Brain microvascular endothelial cell (primary cell): ENCODE measurements at regions not wholly inside any gene's neighbourhood (a gene's known extent, or its start where the extent isn't known, plus 50 kb on each side); places are given as distances from the start of the nearest gene placed in this dataset.

Experiments used
- DNase-seq: peaks from one replicate; pipeline ENCODE4 v3.0.0-alpha.2; 2020
- H3K27ac ChIP-seq: fragments of 250-450 bp; sonication (Bioruptor Pico); 2 replicates; pipeline ENCODE4 v1.5.1; 2020; ENCODE audit warnings: mild to moderate bottlenecking, moderate library complexity
- H3K27me3 ChIP-seq: fragments of 250-450 bp; sonication (Bioruptor Pico); replicated peaks from 2 replicates; pipeline ENCODE4 v1.5.1; 2020; ENCODE audit warnings: mild to moderate bottlenecking
- H3K36me3 ChIP-seq: fragments of 250-450 bp; sonication (Bioruptor Pico); replicated peaks from 2 replicates; pipeline ENCODE4 v1.5.1; 2020; ENCODE audit warnings: mild to moderate bottlenecking
- H3K4me3 ChIP-seq: 2 replicates; pipeline ENCODE4 v1.5.1; 2011; ENCODE audit warnings: low read depth, mild to moderate bottlenecking, control low read depth, low read length, moderate library complexity
- in situ Hi-C: cut with HindIII; loops from 2 replicates; pipeline ENCODE4 v1.10.0; 2017; ENCODE audit warnings: low sequenced_read_pairs, low pct_ligation_motif_present
- TF ChIP-seq, protein P1 (sequence below): IDR thresholded peaks from 2 replicates; pipeline ENCODE4 v1.5.1; 2011; ENCODE audit warnings: low read depth, mild to moderate bottlenecking, moderate library complexity, low read length, control low read depth, inconsistent platforms; ENCODE audit errors: missing control alignments

DNA sequence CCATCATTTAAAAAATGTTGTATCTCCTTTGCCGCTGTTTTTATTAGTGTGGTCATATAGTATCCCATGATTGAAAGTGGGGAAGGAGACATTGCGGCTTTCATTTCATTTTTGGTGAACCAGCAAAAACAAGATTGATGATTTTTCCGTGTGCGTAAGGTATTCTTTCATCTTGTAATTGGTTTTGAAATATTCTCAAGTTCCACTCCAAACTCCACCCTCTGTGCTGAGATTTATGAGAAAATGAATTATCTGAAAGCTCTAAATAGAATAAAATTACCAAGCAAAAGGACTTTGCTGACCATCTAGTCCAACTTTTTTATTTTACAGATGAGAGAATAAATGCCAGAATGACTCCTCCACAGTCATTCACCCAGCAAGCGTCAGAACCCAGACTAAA is 103.1 kb upstream of the MPDZ start:
- Histone ChIP-seq H3K36me3 (no peaks in the 10 kb centered on the region), H3K27ac (no peak overlapping the region), H3K27me3 (no peaks in the 10 kb centered on the region), H3K4me3 (no peak overlapping the region)
- TF ChIP-seq, protein P1, sequence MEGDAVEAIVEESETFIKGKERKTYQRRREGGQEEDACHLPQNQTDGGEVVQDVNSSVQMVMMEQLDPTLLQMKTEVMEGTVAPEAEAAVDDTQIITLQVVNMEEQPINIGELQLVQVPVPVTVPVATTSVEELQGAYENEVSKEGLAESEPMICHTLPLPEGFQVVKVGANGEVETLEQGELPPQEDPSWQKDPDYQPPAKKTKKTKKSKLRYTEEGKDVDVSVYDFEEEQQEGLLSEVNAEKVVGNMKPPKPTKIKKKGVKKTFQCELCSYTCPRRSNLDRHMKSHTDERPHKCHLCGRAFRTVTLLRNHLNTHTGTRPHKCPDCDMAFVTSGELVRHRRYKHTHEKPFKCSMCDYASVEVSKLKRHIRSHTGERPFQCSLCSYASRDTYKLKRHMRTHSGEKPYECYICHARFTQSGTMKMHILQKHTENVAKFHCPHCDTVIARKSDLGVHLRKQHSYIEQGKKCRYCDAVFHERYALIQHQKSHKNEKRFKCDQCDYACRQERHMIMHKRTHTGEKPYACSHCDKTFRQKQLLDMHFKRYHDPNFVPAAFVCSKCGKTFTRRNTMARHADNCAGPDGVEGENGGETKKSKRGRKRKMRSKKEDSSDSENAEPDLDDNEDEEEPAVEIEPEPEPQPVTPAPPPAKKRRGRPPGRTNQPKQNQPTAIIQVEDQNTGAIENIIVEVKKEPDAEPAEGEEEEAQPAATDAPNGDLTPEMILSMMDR: no peak
- in situ Hi-C loops: no loop called here
- no peak for DNase-seq

DNA sequence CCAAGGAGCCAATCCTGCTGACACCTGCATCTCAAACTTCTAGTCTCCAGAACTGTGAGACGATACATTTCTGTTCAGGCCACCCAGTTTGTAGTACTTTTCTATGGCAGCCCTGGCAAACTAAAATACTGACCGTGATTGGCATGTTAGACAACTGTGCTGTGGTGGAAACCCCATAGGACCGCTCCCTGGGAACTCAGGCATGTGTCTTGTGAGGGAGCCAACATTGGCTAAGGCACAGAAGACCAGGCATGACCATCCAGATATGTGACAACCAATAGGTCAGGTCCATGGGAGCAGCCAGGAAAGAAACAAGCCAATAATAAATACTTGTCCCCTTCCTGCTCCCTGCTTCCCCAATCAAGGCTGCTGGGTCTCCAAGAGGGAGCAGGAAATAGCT is 101.4 kb upstream of the MPDZ start:
- H3K27ac ChIP-seq: no peak overlapping the region
- no peak for DNase-seq
- TF ChIP-seq, protein P1: no peak
- in situ Hi-C loops: no loop called here
- no peaks in the 10 kb centered on the region for H3K36me3 ChIP-seq
- no peaks in the 10 kb centered on the region for H3K27me3 ChIP-seq
- H3K4me3 ChIP-seq: no peak overlapping the region

DNA sequence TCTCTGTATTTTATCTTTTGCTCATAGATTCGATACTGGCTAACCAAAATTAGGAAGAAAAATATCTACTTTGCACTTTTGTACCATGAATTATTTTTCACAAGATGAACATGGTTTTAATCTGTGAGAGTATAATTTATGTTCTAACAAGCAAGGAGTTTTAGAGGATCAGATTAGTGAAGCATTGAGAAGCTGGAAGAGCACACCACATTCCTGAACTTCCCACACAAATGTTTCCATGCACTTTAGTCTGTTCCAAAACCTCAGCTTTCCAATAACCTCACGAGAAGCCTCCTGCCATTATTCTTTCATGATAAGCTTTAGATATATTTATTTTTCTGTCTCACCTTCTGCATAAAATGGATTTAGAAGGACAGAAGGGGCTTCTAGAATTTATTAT is 98.7 kb upstream of the MPDZ start:
- H3K27ac ChIP-seq: no peak overlapping the region
- TF ChIP-seq, protein P1: no peak
- H3K4me3 ChIP-seq: no peak overlapping the region
- no peaks in the 10 kb centered on the region for H3K27me3 ChIP-seq
- in situ Hi-C loops: no loop called here
- no peak for DNase-seq
- no peaks in the 10 kb centered on the region for H3K36me3 ChIP-seq

DNA sequence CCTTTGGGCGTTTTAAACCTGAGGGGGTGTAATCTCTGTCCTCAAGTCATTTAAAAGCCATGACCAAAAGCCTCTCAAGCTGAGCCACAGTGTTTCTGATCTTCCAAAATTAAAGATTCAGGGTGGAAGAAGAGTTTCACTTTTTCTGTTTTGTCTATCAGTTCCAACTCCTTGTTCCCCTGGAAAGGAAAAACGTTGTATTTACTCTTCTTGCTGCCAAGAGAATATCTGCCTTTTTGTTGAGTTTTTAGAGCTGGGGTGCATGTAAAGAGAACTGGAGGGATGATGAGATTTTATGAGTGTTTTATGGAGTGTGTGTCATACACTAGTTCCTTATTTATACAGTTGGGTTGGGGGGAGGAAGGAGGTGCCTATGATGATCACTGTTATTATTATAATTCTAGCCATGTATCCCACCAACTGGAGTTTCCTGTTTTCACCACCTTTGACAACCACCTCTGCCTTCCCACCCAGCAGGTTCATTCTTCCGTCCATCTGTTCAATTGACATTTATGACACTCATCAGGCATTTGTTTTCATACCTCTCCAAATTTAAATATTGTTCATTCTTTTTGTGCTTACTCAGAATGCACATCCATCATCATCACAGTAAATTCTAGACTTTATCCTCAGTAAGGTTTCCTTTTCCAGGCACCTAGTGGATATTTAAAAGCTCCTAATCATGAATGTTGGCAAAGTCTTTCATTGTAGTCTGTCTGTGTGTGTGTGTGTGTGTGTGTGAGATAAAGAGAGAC is 97.9 kb upstream of the MPDZ start:
- Histone ChIP-seq H3K36me3 (no peaks in the 10 kb centered on the region), H3K27me3 (no peaks in the 10 kb centered on the region), H3K27ac (no peak overlapping the region), H3K4me3 (no peak overlapping the region)
- in situ Hi-C loops: no loop called here
- TF ChIP-seq, protein P1: no peak
- DNase-seq: no peak

DNA sequence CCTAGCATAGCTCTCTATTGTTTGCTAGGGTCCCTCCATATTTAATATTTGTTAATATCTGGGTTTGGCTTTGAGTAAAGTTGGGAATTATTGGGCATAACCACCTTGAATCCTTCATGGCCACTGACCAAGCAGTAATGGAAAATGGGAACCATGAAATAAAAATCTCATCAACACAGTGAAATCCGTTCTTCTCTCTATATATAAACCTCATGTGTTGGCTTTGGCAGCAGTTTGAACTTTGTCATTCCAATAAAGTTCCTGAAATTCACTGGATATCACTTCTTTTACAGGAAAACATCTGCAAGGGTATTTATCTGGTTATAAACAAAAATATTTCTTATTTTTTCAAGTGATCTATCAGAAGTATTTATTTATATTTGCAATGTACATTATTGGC is 93.0 kb upstream of the MPDZ start:
- in situ Hi-C loops: no loop called here
- Histone ChIP-seq H3K36me3 (no peaks in the 10 kb centered on the region), H3K27ac (no peak overlapping the region), H3K4me3 (no peak overlapping the region), H3K27me3 (no peaks in the 10 kb centered on the region)
- no peak for DNase-seq
- TF ChIP-seq, protein P1: no peak

DNA sequence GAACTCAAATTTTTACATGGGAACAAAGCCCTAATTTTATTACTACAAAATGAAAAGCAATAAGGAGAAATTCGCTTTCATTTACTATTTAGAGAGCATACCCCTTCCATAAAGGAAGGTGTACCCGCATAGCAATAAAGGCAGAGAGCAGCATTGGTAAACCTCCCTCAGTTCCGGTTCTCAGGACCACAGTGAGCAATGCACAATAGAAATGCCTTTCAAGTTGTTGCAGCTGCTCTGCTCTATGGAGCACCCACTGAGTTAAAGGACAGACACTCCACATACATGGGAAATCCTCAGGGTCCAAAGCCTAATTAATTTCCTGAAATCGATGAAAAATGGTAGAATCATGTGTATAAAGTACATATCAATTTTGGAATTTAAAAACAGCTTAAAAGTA is 89.9 kb upstream of the MPDZ start:
- H3K27me3 ChIP-seq: no peaks in the 10 kb centered on the region
- in situ Hi-C loops: no loop called here
- no peaks in the 10 kb centered on the region for H3K36me3 ChIP-seq
- no peak for DNase-seq
- no peak overlapping the region for H3K27ac ChIP-seq
- TF ChIP-seq, protein P1: no peak
- no peak overlapping the region for H3K4me3 ChIP-seq
